Activated CD8-positive, alpha-beta memory T cell treated with anti-CD3 and anti-CD28 coated beads, Interleukin-2, amount 50 U/mL, for 48 hours (primary cell): ENCODE measurements at regions not wholly inside any gene's neighbourhood (a gene's known extent, or its start where the extent isn't known, plus 50 kb on each side); places are given as distances from the start of the nearest gene placed in this dataset.

Experiments
- DNase-seq: peaks from one replicate; pipeline ENCODE4 v3.0.0-alpha.2; 2020

GRCh38 chr22:49241174-49241851 lies 586.4 kb downstream of the BRD1 start:
- DNase-seq = no peak

- DNase-seq = no peak
Observed at GRCh38 chr22:49240472-49240871, 587.2 kb downstream of the BRD1 start.

DNA sequence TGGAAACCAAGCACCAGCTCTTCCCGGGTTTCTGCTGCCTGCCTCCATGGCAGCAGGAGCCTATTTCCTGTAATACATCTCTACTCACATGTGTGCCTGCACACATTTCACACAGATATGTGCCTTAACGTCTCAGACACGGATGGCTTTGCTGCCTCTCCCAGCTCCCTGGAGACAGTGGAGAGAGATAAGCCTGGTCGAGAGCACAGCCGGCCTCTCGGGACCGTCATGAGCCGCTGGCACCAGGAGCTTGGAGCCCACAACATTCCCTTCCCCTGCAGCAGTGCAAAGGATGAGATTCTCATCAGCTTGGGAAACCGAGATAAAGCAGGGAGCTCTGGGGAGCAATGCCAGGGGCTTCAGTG lies 587.7 kb downstream of the BRD1 start:
- DNase-seq = no peak

DNA sequence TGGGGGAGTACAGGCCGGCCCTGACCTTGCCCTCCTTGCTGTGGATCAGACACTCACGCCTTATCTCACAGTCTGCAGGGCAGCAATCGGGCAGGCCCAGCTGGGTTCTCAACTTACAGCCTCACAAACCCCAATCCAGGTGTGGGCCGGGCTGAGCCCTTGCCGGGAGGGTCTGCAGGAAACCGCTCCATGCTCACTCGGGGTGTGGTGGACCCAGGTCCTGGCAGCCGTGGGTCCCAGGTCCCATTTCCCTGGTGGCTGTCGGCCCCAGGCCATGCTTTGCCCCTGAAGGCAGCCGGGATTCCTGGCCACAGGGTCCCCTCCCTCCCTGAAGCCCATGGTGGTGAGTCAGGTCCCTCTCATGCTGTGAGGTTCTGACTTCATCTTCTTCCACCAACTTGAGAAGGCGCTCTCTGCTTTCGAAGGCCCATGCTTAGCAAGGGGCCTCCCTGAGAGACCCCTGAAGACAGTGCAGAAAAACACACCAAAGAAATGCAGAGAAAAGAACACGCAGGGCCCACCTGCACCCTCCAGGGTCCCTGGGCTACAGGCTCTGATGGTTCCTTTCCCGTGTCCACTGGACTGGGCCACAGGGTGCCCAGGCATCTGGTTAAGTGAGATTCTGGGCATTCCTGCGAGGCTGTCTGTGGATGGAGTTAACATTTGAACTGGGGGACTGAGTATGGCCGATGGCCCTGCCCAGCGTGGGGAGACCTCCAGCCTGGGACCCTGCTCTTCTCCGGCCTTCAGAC lies 588.2 kb downstream of the BRD1 start:
- no peak for DNase-seq

DNA sequence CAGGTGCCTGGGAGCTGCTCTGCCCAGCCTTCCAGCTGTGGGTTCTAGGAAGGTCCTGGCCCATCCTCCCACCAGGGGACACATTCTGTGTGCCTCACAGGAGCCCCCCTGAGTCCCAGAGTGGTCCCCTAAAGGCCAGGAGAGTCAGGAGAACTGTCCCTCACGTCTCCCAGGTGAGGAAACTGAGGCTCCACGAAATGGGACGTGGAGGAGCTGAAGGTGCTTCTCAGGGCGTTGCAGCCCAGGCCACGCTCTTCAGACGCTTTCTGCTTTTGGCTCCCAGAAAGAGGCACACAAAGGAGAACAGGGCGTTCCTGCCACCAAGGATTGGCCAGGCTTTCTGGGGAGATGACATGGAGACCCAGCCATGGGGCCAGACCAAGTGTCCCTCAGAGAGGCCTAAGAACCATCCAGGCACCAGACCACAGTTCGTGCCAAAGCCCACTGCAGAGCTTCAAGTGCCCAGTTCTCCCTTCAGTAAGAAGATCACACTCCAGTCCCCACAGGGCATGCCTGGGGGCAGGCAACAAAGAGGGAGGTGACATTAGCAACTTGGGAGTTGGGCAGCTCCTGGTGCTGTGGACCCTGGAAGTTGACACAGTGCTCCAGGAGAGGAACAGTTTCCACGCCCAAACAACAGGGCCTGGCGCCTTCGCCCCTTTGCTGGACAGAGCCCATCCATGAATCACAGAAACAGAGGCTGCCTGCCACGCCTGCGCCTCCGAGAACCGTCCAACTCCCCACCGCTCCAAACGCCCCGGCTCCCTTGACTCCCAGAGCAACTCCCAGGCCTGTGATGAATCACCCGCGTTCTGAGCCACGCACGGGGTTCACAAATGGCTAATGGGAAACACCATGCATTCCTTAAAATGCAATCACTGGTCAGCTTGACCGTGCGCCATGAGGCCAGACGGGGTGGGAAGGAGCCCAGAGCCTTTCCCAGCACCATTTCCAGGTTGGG lies 589.2 kb downstream of the BRD1 start:
- DNase-seq = peak; percentile 40

DNA sequence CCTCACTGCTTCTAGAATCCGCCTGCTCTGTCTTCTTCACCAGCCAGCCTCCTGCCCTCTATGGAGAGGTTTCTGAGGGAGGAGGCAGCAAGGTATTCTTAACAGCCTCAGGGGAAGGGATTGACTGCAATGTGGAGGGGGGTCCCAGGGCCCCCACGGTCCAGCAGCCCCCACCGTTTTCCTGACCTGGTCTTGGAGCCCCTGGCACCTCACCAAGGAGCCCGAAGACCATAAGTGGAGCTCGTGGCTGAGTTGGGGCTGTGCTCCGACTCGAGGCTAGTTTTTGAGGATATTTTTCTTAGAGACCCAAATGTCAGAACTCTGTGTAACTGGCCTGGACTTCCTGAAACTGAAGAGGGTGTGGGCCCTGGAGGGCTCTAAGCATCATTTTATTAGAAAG lies 590.0 kb downstream of the BRD1 start:
- DNase-seq = no peak

- no peak for DNase-seq
Observed at GRCh38 chr22:49237279-49237678, 590.4 kb downstream of the BRD1 start.

DNA sequence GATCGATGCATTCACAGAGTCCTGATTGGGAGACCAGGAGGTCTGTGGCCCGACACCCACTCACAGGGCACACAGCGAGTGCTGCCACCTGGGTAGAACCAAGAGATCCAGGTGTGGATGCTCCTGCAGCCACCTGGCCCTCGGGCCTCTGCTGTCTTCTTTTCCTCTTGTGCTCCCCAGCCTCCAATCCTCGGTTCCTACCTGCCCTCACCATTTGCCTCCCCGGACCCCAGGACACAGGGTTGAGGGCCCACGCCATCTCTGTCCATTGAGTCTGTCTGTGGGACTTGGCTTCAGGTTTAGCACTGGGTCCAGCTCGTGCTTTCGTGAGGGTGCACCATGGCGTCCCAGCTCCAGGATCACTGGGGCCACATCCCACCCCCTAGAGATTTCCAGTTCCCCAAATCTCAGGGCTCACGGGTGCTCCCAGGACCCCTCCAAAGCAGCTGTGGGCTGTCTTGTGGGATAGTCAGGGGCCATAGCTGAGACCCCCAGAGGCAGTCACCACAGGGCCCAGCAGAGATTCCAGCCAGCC lies 591.1 kb downstream of the BRD1 start:
- no peak for DNase-seq

- no peak for DNase-seq
Observed at GRCh38 chr22:49235463-49236300, 592.0 kb downstream of the BRD1 start.

GRCh38 chr22:49234459-49234858 lies 593.2 kb downstream of the BRD1 start:
- DNase-seq = no peak

DNA sequence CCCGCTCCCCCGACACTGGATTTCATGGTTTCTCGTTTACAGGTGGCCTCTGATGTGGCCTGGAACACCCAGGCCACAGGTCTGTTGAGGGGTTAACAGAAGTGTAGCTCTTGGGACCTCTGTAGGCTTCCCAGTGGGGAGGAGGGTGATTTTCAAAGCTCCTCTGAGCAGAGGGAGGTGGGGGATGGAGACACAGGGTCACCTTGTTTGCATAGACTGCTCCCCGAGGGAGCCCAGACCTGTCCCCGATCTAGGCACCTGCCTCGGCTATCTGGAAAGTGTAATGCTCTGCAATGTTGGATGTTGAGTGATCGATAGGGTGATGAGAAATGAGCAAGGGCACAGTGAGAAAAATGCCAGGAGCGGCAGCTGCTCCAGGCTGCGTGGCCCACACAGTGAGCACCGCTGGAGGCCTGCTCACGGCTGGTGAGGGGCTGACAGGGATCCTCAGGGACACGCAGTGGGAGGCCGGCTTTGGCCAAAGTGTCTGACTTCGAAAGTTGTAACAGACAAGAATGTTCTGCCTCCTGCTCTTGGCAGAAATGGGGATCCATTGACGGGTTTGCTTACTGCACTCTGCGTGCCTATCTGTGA lies 594.1 kb downstream of the BRD1 start:
- no peak for DNase-seq

- DNase-seq = no peak
Observed at GRCh38 chr22:49232319-49233067, 595.2 kb downstream of the BRD1 start.

GRCh38 chr22:49230194-49230577 lies 597.5 kb downstream of the BRD1 start:
- DNase-seq = no peak

DNA sequence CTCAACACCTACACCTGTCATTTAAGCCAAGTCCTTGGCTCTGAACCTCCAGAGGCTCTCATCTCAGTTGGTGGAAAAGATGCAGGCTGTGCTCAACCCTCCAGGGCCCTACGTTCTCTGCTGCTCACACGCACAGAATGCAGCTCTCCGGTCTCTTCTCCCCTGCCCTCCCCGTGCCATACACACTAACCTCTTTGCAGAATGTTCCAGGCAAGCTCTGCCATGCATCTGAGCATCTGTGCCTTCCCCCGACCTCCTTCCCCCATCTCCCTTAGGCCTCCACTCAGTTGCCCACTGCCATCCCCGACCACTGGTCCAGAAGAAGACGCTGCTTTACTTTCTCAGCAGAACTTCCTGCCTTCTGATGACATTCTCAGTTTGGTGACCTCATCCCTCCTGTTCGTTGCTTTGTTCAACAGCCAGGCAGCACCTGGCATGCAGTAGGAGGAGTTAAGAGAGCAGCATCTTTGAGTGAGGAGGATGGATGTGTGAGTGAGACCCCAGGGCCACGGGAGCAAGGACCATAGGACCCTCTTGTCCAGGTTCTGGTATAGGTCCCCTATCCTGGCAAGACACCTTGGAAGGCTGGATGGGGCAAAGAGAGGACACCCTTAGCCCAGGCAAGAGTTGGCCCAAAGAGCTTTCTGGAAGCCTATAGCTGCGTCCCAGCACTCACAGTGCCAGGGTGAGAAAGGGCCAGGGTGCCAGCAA lies 598.0 kb downstream of the BRD1 start:
- no peak for DNase-seq

GRCh38 chr22:49228431-49229037 lies 599.1 kb downstream of the BRD1 start:
- no peak for DNase-seq

DNA sequence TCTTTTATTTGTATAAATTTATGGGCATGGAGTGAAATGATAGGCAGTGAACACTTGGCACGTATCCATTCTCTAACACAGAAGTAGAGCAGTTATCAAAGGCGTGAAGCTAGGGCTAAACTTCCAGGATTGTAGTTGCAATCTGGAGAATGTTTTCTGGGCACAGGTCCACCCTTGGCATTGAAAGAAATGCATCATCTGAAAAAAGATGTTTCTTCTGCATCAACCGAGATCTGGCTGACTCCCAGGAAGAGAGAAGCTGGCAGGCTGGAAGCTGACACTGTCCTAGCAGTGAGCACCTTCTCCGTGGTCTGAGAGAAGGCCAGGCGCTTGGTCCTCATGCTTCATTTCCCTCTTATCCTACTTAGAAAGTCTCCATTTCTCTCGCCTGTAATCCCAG lies 600.0 kb downstream of the BRD1 start:
- no peak for DNase-seq

DNA sequence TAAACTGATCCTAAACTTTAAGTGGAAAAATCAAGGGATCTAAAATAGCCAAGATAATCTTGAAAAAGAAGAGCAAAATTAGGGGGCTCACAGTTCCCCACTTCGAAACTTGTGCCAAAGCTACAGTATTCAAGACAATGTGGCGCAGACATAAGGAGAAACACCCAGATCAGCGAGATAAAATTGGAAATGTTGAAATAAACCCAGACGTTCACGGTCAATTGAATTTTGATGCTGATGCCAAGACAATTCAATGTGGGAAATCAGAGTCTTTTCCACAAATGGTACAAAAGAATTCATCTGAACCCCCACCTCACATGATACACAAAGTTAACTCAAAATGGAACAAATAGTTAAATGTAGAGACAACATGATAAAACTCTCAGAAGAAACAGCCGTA lies 601.6 kb downstream of the BRD1 start:
- no peak for DNase-seq

GRCh38 chr22:49224243-49224642 lies 603.4 kb downstream of the BRD1 start:
- DNase-seq = no peak

DNA sequence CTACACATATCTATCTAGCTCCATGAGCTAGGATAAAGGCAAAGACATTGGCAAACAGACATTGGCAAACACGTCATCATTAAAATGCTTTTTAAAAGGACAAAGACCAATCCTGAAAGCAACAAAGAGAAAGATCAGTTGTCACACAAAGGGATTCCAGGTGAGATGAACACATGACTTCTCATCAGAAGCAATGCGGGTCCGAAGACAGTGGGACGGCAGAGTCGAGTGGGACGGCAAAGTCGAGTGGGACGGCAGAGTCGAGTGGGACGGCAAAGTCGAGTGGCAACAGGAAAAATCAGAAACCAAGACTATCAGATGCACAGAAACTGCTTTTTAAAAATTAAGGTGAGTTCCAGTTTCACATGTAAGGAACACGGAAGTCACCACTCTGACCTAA lies 609.5 kb downstream of the BRD1 start:
- DNase-seq = peak; percentile 15

- peak; percentile 12 for DNase-seq
Observed at GRCh38 chr22:49216579-49216978, 611.1 kb downstream of the BRD1 start.
